Mesothelial cell of epicardium (in vitro differentiated cells): ENCODE measurements at regions not wholly inside any gene's neighbourhood (a gene's known extent, or its start where the extent isn't known, plus 50 kb on each side); places are given as distances from the start of the nearest gene placed in this dataset.

Experiments used
- DNase-seq, 2 experiments: peaks; one replicate each; pipeline ENCODE4 v3.0.0; 2021; ENCODE audit warnings: low spot score in 2 of 2; ENCODE audit not compliant: unreplicated experiment in 2 of 2
- H3K27ac Mint-ChIP-seq: 2 replicates; pipeline ENCODE4 v1.8.0; 2021; ENCODE audit warnings: mixed read lengths
- H3K27me3 Mint-ChIP-seq: 2 replicates; pipeline ENCODE4 v1.8.0; 2021; ENCODE audit warnings: low read depth, mixed read lengths
- H3K36me3 Mint-ChIP-seq: 2 replicates; pipeline ENCODE4 v1.8.0; 2021; ENCODE audit warnings: mixed read lengths
- H3K4me1 Mint-ChIP-seq: 2 replicates; pipeline ENCODE4 v1.8.0; 2021; ENCODE audit warnings: mixed read lengths
- H3K4me3 Mint-ChIP-seq: 2 replicates; pipeline ENCODE4 v1.8.0; 2021; ENCODE audit warnings: mild to moderate bottlenecking, moderate library complexity, mixed read lengths
- H3K9me3 Mint-ChIP-seq: 2 replicates; pipeline ENCODE4 v1.8.0; 2021; ENCODE audit warnings: mixed read lengths
- TF ChIP-seq, protein P1 (sequence below): fragments of 200-600 bp; sonication (generic); IDR thresholded peaks from one replicate; pipeline ENCODE4 v1.5.0; 2021; ENCODE audit warnings: antibody characterized with exemption; ENCODE audit not compliant: unreplicated experiment

DNA sequence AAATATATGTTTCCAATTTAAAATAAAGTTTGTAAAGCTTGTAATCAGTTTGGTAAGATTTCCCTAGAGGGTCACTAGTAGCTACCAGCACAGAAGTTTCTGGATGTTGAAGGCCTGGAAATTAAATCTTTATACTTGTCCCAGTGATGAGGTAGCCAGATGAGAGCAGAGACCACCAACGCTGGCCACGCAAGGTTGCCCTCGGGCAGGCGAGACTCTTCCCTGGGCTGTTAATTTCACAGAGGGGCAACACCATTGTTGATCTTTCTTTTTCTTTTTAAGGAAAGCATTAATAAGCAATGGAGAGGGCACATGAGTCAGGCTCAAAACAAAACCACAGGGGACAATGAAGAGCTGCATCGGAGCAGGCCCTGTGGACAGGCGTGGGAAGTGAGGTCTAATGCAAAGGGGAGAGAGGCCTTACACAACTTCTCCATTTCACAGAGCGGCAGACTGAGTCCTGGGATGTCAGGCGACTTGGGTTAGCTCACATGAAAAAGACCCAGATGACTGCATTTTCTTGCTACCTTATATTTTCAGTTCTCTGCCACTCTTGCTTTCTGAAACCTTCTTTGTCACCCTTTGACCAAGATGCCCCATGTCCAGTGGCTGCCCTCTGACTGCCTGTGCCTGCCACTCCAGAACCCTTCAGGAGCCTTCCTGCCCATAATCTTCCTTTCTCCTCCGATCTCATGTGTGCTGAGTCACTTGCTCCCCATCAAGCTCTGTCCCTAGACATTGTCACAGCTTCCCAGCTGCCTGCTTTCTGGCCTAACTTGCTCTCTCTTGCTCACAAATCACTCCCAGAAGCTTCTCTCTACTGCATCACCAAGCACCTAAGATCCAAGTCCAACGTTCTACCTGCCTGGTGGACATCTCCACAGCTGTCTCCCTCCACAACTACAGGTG lies 107.7 kb upstream of the CDYL start:
- Mint-ChIP-seq H3K36me3 (no peaks in the 10 kb centered on the region), H3K4me3 (no peak overlapping the region)
- DNase-seq: no peak

DNA sequence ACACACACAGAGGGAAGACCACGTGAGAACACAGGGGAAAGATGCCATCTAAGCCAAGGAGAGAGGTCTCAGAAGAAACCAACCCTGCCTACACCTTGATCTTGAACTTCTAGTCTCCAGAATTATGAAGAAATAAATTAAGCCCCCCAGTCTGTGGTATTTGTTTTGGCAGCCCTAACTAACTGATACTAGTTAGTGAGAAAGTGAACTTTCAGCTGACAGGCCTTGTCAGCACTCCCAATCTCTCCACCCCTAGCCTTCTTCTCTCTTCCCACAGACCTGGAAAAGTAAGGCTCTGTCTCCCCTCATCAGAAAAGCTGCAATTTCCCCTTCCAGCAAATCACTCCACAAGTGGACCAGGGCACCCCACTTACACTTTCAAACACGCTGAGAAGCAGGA lies 108.6 kb upstream of the CDYL start:
- DNase-seq: no peak
- no peak overlapping the region for H3K27ac Mint-ChIP-seq

More for the DNA sequence above, 107.7 kb upstream of the CDYL start:
- TF ChIP-seq, protein P1, sequence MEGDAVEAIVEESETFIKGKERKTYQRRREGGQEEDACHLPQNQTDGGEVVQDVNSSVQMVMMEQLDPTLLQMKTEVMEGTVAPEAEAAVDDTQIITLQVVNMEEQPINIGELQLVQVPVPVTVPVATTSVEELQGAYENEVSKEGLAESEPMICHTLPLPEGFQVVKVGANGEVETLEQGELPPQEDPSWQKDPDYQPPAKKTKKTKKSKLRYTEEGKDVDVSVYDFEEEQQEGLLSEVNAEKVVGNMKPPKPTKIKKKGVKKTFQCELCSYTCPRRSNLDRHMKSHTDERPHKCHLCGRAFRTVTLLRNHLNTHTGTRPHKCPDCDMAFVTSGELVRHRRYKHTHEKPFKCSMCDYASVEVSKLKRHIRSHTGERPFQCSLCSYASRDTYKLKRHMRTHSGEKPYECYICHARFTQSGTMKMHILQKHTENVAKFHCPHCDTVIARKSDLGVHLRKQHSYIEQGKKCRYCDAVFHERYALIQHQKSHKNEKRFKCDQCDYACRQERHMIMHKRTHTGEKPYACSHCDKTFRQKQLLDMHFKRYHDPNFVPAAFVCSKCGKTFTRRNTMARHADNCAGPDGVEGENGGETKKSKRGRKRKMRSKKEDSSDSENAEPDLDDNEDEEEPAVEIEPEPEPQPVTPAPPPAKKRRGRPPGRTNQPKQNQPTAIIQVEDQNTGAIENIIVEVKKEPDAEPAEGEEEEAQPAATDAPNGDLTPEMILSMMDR: no peak
- Mint-ChIP-seq H3K27me3 (no peaks in the 10 kb centered on the region), H3K4me1 (no peaks in the 10 kb centered on the region), H3K9me3 (no peaks in the 10 kb centered on the region), H3K27ac (no peak overlapping the region)

DNA sequence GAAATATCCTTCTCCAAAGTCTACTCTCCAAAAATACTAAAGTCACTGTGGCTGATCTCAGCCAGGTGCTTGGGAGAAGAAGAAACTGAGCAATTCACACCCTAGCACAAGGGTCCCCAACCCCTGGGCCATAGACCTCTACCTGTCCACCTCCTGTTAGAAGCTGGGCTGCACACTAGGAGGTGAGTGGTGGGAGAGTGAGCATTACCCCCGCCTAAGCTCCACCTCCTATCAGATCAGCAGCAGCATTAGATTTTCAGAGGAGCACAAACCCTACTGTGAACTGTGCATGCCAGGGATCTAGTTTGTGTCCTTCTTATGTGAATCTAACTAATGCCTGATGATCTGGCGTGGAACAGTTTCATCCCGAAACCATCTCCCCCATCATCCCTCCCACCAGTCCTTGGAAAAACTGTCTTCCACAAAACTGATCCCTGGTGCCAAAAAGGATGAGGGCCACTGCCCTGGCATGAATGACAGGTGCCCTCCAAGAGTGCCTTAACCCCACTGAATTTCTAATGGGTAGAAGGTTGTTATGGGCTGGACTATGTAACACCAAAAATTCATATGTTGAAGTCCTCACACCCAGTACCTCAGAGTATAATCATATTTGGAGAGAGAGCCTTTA lies 109.2 kb upstream of the CDYL start:
- no peak for DNase-seq
- Mint-ChIP-seq H3K4me1 (no peaks in the 10 kb centered on the region), H3K36me3 (no peaks in the 10 kb centered on the region), H3K9me3 (no peaks in the 10 kb centered on the region), H3K27me3 (no peaks in the 10 kb centered on the region), H3K4me3 (no peak overlapping the region), H3K27ac (no peak overlapping the region)
- TF ChIP-seq, protein P1: no peak

More for the DNA sequence above, 108.6 kb upstream of the CDYL start:
- no peaks in the 10 kb centered on the region for H3K9me3 Mint-ChIP-seq
- H3K4me3 Mint-ChIP-seq: no peak overlapping the region
- no peaks in the 10 kb centered on the region for H3K36me3 Mint-ChIP-seq
- no peaks in the 10 kb centered on the region for H3K27me3 Mint-ChIP-seq
- no peaks in the 10 kb centered on the region for H3K4me1 Mint-ChIP-seq
- TF ChIP-seq, protein P1: no peak

DNA sequence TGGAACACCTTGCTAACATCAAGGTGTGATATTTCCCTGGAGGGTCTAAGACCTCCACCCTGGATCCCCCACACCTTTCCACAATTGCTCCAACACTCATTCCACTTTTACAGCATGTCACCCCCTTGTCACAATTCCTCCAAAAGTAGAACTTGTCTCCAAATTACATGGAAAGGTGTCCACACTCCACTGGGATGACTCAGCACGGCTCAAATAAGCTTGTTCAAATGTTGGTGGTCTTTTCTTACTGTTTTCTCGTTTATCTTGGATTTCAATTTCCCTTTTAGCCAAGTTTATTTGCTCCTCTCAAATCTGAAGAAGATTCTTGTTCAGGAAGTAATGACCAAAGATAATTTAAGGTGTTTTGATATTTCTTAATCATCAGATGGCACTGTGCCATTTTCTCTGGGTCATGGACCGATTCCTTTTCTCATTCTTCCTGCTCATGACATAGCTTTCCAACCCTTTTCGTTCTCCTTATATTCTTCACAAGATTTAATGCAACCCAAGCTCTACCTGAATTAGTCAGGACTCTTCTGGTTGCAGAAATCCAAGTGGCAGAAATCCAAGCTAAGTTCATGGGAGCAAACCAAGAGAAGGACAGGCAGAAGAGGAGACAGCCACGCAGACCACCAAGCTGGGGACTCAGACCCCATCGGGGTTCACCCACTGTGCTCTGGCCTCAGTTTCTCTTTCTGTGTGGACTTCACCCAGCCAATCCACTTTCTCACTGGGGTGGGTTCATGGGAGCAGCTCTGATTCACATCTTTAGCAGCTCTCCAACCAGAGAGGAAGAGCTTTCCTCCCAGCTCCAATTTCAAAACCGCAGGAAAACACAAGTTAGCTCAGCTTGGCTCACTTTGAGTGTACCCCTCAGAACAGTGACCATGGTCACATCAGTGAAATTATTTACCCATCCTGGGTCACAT lies 110.5 kb upstream of the CDYL start:
- no peaks in the 10 kb centered on the region for H3K36me3 Mint-ChIP-seq
- H3K4me3 Mint-ChIP-seq: no peak overlapping the region
- H3K27ac Mint-ChIP-seq: no peak overlapping the region
- no peaks in the 10 kb centered on the region for H3K9me3 Mint-ChIP-seq
- no peaks in the 10 kb centered on the region for H3K4me1 Mint-ChIP-seq
- H3K27me3 Mint-ChIP-seq: no peaks in the 10 kb centered on the region
- DNase-seq: no peak
- TF ChIP-seq, protein P1: no peak

DNA sequence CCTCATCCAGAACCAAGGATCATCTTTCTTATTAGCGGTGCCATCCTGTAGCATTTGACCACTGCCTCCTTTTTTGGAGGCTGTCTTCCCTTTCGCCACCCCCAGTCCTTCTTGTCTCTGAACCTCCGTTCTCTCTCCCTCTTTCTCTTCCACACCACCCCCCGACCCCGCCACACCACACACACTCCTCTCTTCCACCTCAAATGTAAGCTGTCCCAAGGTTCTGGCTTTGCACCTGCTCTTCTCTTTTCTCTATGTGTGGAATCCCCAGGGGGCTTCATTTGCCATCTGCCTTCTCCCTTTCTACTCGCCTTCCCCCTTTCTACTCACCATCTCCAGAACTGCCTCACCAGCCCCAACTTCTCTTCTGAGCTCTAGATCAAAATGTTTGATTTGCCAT lies 111.3 kb upstream of the CDYL start:
- Mint-ChIP-seq H3K4me1 (no peaks in the 10 kb centered on the region), H3K4me3 (no peak overlapping the region), H3K9me3 (no peaks in the 10 kb centered on the region), H3K27ac (no peak overlapping the region), H3K27me3 (no peaks in the 10 kb centered on the region), H3K36me3 (no peaks in the 10 kb centered on the region)
- TF ChIP-seq, protein P1: no peak
- no peak for DNase-seq
